ENCODE measurements at regions not wholly inside any gene's neighbourhood (a gene's known extent, or its start where the extent isn't known, plus 50 kb on each side); places are given as distances from the start of the nearest gene placed in this dataset.

DNA sequence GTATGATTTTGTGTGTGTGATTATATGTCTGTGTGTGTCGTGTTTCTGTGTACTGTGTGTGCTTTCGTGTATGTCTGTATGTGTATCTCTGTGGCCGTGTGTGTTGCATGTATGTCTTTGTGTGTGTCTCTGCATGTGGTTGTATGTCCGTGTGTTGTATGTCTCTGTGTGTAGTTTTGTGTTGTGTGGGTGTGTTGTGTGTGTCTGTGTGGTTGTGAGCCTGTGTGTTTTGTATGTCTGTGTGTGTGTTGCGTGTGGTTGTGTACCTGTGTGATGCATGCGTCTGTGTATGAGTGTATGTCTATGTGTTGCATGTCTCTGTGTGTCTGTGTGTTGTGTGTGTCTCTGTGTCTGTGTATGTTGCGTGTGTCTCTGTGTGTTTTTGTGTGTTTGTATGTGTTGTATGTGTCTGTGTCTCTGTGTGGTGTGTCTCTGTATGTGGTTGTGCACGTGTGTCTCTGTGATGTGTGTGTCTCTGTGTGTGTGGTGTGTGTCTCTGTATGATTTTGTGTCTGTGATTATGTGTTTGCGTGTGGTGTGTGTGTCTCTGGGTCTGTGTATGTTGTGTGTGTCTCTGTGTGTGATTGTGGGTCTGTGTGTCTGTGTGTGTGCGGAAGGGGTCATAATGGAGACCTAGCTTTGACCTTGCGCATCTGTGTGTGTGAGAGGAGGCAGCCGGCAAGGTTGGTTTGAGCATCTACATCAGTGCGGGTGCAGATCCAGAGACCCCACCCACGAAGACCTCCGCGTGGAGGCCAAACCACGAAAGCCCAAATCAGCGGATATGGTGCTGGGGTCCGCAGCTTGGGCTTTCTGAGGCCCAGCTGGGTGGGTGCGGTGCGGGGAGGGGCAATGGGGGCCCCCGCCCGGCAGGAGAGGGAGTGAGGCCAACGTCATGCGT, 212.6 kb upstream of the GSE1 start:
- FAIRE-seq, result no peak

DNA sequence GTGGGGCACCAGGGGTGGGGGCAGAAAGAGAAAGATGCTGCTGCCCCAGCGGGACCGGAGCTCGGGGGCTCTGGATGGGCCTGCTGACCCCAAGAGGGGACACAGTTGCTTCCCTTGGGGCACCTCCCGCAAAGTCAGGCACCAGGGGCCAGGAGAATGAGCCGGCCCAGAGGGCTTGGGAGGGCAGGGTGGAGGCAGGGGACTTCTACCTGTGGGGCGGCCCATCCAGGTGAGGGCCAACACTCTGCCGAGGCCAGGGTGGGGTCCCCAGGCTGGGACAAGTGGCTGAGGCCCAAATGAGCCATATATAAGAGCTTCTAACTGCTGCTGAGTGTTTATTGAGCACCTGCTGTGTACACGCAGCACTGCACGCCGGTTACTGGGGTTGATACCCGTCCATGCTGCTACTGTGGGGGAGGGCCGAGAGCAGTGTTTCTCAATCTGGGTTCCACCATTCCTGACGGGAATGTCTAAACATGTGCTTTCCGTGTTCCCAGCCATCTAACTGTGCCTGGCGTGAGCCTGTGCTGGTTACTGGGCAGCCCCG, 211.7 kb upstream of the GSE1 start:
- Histone ChIP-seq H3K4me1 (ENCODE audit: insufficient read depth, low read length) (peaks cover 22% of the 10 kb centered on the region), H3K79me2 (ENCODE audit: insufficient read depth, low read length) (no peaks in the 10 kb centered on the region), H3K4me3 (ENCODE audit: insufficient read depth, low read depth, low read length) (no peak overlapping the region), H3K9me3 (ENCODE audit: insufficient read depth, low read depth, low read length) (peaks cover 3% of the 10 kb centered on the region), H3K27ac (ENCODE audit: low read depth, low read length) (no peak overlapping the region), H4K20me1 (ENCODE audit: insufficient read depth, low read length) (peaks cover 16% of the 10 kb centered on the region), H3K27me3 (ENCODE audit: insufficient read depth, low read length) (no peaks in the 10 kb centered on the region), H3K4me2 (ENCODE audit: low read length) (no peak overlapping the region), H3K36me3 (ENCODE audit: insufficient read depth, low read length) (no peaks in the 10 kb centered on the region), H3K9ac (ENCODE audit: low read length) (no peak overlapping the region), H2AFZ (ENCODE audit: low read depth, low read length) (no peak overlapping the region)
- TF ChIP-seq, protein P1, sequence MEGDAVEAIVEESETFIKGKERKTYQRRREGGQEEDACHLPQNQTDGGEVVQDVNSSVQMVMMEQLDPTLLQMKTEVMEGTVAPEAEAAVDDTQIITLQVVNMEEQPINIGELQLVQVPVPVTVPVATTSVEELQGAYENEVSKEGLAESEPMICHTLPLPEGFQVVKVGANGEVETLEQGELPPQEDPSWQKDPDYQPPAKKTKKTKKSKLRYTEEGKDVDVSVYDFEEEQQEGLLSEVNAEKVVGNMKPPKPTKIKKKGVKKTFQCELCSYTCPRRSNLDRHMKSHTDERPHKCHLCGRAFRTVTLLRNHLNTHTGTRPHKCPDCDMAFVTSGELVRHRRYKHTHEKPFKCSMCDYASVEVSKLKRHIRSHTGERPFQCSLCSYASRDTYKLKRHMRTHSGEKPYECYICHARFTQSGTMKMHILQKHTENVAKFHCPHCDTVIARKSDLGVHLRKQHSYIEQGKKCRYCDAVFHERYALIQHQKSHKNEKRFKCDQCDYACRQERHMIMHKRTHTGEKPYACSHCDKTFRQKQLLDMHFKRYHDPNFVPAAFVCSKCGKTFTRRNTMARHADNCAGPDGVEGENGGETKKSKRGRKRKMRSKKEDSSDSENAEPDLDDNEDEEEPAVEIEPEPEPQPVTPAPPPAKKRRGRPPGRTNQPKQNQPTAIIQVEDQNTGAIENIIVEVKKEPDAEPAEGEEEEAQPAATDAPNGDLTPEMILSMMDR (IDR thresholded peaks at IDR 0.05; ENCODE audit: insufficient read depth, low read depth, low read length), result no peak
- TF ChIP-seq EZH2 (IDR thresholded peaks at IDR 0.05; ENCODE audit: insufficient read depth, low read length), result no peak
- Mint-ChIP-seq H3K9me3 (ENCODE audit: unreplicated experiment) (no peaks in the 10 kb centered on the region), H3K4me1 (ENCODE audit: low read depth, unreplicated experiment) (peaks cover 9% of the 10 kb centered on the region), H3K36me3 (ENCODE audit: low read depth, unreplicated experiment) (no peaks in the 10 kb centered on the region), H3K4me3 (ENCODE audit: unreplicated experiment) (no peak overlapping the region), H3K27me3 (ENCODE audit: low read depth, unreplicated experiment) (peaks cover 2% of the 10 kb centered on the region), H3K27ac (ENCODE audit: unreplicated experiment) (no peak overlapping the region)
- no peak for DNase-seq (ENCODE audit: low read depth)
- no peak for FAIRE-seq

More for the DNA sequence above, 212.6 kb upstream of the GSE1 start:
- Histone ChIP-seq H3K4me3 (ENCODE audit: insufficient read depth, low read depth, low read length) (no peak overlapping the region), H3K36me3 (ENCODE audit: insufficient read depth, low read length) (no peaks in the 10 kb centered on the region), H4K20me1 (ENCODE audit: insufficient read depth, low read length) (peaks cover 16% of the 10 kb centered on the region), H3K27me3 (ENCODE audit: insufficient read depth, low read length) (no peaks in the 10 kb centered on the region), H3K4me2 (ENCODE audit: low read length) (no peak overlapping the region), H3K27ac (ENCODE audit: low read depth, low read length) (no peak overlapping the region), H2AFZ (ENCODE audit: low read depth, low read length) (no peak overlapping the region), H3K4me1 (ENCODE audit: insufficient read depth, low read length) (peaks cover 31% of the 10 kb centered on the region), H3K79me2 (ENCODE audit: insufficient read depth, low read length) (no peaks in the 10 kb centered on the region), H3K9ac (ENCODE audit: low read length) (no peak overlapping the region), H3K9me3 (ENCODE audit: insufficient read depth, low read depth, low read length) (peaks cover 3% of the 10 kb centered on the region)
- TF ChIP-seq, protein P1 (IDR thresholded peaks at IDR 0.05; ENCODE audit: insufficient read depth, low read depth, low read length), result no peak
- TF ChIP-seq EZH2 (IDR thresholded peaks at IDR 0.05; ENCODE audit: insufficient read depth, low read length), result no peak
- no peak overlapping the region for H3K4me3 Mint-ChIP-seq (ENCODE audit: unreplicated experiment)
- peaks cover 15% of the 10 kb centered on the region for H3K4me1 Mint-ChIP-seq (ENCODE audit: low read depth, unreplicated experiment)
- H3K36me3 Mint-ChIP-seq (ENCODE audit: low read depth, unreplicated experiment), result no peaks in the 10 kb centered on the region
- no peaks in the 10 kb centered on the region for H3K9me3 Mint-ChIP-seq (ENCODE audit: unreplicated experiment)
- H3K27me3 Mint-ChIP-seq (ENCODE audit: low read depth, unreplicated experiment), result peaks cover 2% of the 10 kb centered on the region
- H3K27ac Mint-ChIP-seq (ENCODE audit: unreplicated experiment), result no peak overlapping the region
- DNase-seq (ENCODE audit: low read depth), result no peak
